NT2/D1 (cell line): ENCODE measurements at regions not wholly inside any gene's neighbourhood (a gene's known extent, or its start where the extent isn't known, plus 50 kb on each side); places are given as distances from the start of the nearest gene placed in this dataset.

Source experiments
- DNase-seq: peaks from one replicate; pipeline ENCODE4 v3.0.0-alpha.2; 2011; ENCODE audit warnings: low read depth, low spot score
- H3K27me3 ChIP-seq: 2 replicates; pipeline ENCODE4 v1.6.0; 2011; ENCODE audit warnings: mild to moderate bottlenecking; ENCODE audit not compliant: insufficient read length, insufficient read depth
- H3K36me3 ChIP-seq: 2 replicates; pipeline ENCODE4 v1.6.1; 2011; ENCODE audit warnings: mild to moderate bottlenecking, low read length, mixed read lengths; ENCODE audit not compliant: insufficient read depth, insufficient read length
- H3K4me1 ChIP-seq: 2 replicates; pipeline ENCODE4 v1.5.1; 2011; ENCODE audit not compliant: insufficient read depth, insufficient read length
- H3K4me3 ChIP-seq: 2 replicates; pipeline ENCODE4 v1.5.1; 2011; ENCODE audit warnings: low read depth; ENCODE audit not compliant: insufficient read length
- H3K9ac ChIP-seq: 2 replicates; pipeline ENCODE4 v1.6.0; 2011; ENCODE audit warnings: low read depth; ENCODE audit not compliant: insufficient read length
- H3K9me3 ChIP-seq: 2 replicates; pipeline ENCODE4 v1.5.1; 2011; ENCODE audit warnings: mild to moderate bottlenecking, low read length; ENCODE audit not compliant: insufficient read depth
- SUZ12 ChIP-seq: IDR thresholded peaks from 2 replicates; pipeline ENCODE4 v1.6.1; 2011; ENCODE audit not compliant: insufficient read length, insufficient read depth; ENCODE audit errors: extremely low read depth
- YY1 ChIP-seq: IDR thresholded peaks from 2 replicates; pipeline ENCODE4 v1.6.1; 2011; ENCODE audit not compliant: insufficient read length, insufficient read depth
- ZNF274 ChIP-seq: IDR thresholded peaks from 2 replicates; pipeline ENCODE4 v1.6.1; 2011; ENCODE audit warnings: mild to moderate bottlenecking, low read depth, low read length

DNA sequence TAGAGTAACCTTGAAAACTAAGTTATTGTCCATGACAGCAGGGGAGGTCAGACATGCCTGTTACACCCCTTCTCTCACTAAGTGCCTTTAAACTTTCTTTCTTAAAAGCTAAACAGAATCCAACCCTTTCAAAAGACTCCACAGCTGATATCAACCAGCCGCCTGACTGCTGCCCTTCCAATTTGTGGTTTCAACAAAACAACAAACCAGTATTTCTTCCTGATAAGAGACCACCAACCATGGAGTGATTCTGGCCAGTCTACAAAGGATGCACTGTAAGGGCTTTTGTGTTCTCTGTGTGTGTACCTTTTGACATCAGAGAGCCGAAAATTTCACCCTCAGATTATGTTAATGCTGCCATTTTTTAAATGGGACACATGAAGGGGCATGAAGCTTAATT is 1204.2 kb downstream of the ROBO2 start:
- Histone ChIP-seq H3K9me3 (peaks cover 37% of the 10 kb centered on the region), H3K36me3 (no peaks in the 10 kb centered on the region), H3K4me3 (no peak overlapping the region), H3K9ac (no peak overlapping the region), H3K4me1 (no peaks in the 10 kb centered on the region), H3K27me3 (no peaks in the 10 kb centered on the region)
- TF ChIP-seq ZNF274 (no peak), SUZ12 (no peak), YY1 (no peak)
- no peak for DNase-seq

DNA sequence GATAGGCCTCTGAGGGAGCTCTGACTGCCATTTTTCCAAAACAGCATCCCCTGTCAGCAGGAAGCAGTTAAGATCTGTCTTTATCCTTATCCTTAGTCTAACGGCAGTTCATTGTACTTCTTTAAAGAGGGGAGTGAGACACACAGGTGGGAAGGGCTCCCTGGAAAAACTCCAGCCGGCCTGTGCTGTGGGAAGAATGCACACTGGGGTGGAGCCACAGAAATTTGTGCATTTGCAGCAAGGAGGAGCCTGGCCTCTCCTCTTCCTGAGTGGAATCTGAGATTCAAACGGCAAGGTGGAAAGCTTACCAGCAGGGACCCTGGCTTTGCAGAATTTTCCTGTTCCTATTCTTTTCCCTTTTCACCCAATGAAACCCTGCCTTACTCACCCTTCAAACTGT is 1209.4 kb downstream of the ROBO2 start:
- Histone ChIP-seq H3K27me3 (no peaks in the 10 kb centered on the region), H3K9ac (no peak overlapping the region), H3K4me1 (no peaks in the 10 kb centered on the region), H3K9me3 (peaks cover 13% of the 10 kb centered on the region), H3K36me3 (no peaks in the 10 kb centered on the region), H3K4me3 (no peak overlapping the region)
- TF ChIP-seq YY1 (no peak), ZNF274 (no peak), SUZ12 (no peak)
- no peak for DNase-seq

DNA sequence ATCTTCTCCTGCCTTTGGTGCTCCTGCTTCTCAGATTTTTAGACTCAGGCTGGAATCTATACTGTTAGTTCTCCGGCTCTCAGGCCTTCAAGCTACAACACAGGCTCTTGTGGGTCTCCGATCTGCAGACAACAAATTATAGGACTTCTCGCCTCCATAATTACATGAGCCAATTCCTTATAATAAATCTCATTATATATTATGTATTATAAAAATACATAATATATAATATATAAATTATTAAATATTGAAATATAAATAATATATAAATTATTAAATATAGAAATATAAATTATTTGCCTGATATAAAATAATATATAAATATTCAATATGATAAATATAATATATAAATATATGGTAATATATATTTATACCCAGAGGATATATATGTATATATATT is 1214.0 kb downstream of the ROBO2 start:
- Histone ChIP-seq H3K9me3 (no peaks in the 10 kb centered on the region), H3K4me3 (no peak overlapping the region), H3K9ac (no peak overlapping the region), H3K36me3 (no peaks in the 10 kb centered on the region), H3K27me3 (no peaks in the 10 kb centered on the region), H3K4me1 (no peaks in the 10 kb centered on the region)
- TF ChIP-seq YY1 (no peak), SUZ12 (no peak), ZNF274 (no peak)
- DNase-seq, result no peak

DNA sequence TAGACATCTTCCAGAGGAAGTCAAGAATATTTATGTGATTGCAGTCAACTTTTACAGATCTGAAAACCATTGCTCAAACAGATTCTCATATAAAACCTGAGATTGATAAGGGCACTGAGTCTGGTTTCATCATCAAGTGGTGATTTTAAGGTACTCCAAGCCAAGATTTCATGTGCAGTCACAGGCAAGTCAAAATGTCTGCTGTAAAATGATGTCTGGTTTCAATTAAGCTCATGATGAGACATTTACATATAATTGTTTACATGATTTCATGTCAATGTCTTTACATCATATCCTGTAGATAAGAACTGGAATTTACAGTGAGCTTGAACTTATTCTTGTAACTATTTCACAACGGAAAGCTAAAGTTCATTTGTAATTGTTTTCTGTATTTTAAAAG is 1215.5 kb downstream of the ROBO2 start:
- H3K36me3 ChIP-seq, result no peaks in the 10 kb centered on the region
- H3K9me3 ChIP-seq, result no peaks in the 10 kb centered on the region
- TF ChIP-seq ZNF274, result no peak
- TF ChIP-seq YY1, result no peak
- no peak for TF ChIP-seq SUZ12
- H3K4me1 ChIP-seq, result no peaks in the 10 kb centered on the region
- no peak overlapping the region for H3K4me3 ChIP-seq
- no peak overlapping the region for H3K9ac ChIP-seq
- DNase-seq, result no peak
- no peaks in the 10 kb centered on the region for H3K27me3 ChIP-seq

DNA sequence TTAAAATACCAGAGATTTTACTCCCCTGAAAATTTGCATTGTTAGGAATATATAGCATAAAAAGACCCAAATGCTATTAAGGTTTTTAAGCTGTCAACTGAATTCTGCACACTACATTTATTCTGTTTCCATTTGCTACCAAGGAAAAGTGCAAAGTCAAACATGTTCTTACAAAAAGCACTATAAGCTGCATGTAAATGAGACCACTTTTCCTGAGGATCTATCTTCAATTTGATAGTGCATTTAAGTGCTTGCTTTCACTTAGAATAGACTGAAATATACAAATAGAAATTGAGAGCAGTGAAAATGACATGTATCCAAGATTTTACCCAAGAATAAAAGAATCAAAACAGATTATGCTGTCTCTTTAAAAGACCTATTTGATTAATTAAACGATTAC is 1216.2 kb downstream of the ROBO2 start:
- Histone ChIP-seq H3K36me3 (no peaks in the 10 kb centered on the region), H3K9ac (no peak overlapping the region)

DNA sequence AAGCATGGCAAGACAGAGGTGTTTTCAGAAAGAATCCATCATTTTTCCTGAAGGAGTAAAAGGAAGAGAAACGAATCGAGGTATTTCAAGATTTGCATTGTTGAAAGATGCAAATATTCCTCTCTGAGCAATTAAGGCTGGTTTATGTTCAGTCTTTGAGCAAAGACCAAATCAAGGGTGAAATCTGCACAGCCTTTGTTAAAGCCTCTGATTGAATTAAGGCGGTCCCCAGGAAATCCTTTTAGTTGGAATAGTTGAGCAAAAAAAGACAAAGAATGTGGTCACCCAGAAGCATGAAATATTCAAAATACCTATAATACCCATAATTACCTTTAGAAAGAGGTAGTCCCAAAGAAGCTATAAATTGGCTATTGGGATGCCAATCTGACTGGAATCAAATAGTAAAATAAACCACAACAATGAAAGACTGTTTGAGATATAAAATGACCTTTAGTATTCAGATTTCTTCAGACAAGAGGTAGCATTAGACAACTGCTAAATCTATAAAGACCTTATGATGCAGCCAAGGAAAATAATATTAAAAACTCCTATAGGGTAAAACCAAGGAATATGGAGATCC is 1218.1 kb downstream of the ROBO2 start:
- Histone ChIP-seq H3K4me1 (no peaks in the 10 kb centered on the region), H3K9me3 (no peaks in the 10 kb centered on the region), H3K36me3 (no peaks in the 10 kb centered on the region), H3K27me3 (no peaks in the 10 kb centered on the region), H3K4me3 (no peak overlapping the region), H3K9ac (no peak overlapping the region)
- no peak for DNase-seq
- TF ChIP-seq YY1 (no peak), SUZ12 (no peak), ZNF274 (no peak)

More for the DNA sequence above, 1216.2 kb downstream of the ROBO2 start:
- Histone ChIP-seq H3K4me1 (no peaks in the 10 kb centered on the region), H3K27me3 (no peaks in the 10 kb centered on the region), H3K4me3 (no peak overlapping the region), H3K9me3 (no peaks in the 10 kb centered on the region)
- no peak for DNase-seq
- TF ChIP-seq YY1, result no peak
- TF ChIP-seq ZNF274, result no peak
- no peak for TF ChIP-seq SUZ12

DNA sequence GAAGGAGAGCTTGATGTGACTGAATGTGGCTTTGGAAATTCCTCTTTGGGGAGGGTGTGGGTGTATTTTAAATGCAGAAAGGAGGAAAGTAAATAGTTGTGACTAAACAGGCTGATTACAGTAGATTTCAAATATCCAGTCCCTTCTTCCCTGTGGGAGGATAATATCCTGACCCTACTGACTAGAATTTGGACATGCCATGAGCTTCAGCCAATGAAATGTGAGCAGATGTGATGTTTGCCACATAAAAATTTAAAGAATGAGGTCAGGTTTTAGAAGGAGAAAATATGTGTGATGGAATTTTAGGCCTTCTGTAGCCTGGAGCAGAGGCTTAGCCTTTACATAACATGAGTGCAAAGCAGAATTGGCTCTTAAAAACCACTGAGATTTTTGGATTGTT is 1218.9 kb downstream of the ROBO2 start:
- Histone ChIP-seq H3K27me3 (no peaks in the 10 kb centered on the region), H3K4me3 (no peak overlapping the region), H3K36me3 (no peaks in the 10 kb centered on the region), H3K9me3 (no peaks in the 10 kb centered on the region), H3K4me1 (no peaks in the 10 kb centered on the region), H3K9ac (no peak overlapping the region)
- no peak for TF ChIP-seq ZNF274
- no peak for TF ChIP-seq SUZ12
- no peak for TF ChIP-seq YY1
- no peak for DNase-seq
